GM19240 (cell line): ENCODE measurements at regions not wholly inside any gene's neighbourhood (a gene's known extent, or its start where the extent isn't known, plus 50 kb on each side); places are given as distances from the start of the nearest gene placed in this dataset.

Source experiments
- DNase-seq: peaks from one replicate; pipeline ENCODE4 v3.0.0; 2011; ENCODE audit warnings: low spot score; ENCODE audit not compliant: insufficient read length

- no peak for DNase-seq
Measured at GRCh38 chr2:59884166-59884565, 669.3 kb downstream of the BCL11A start.

GRCh38 chr2:59882822-59883221 lies 670.6 kb downstream of the BCL11A start:
- no peak for DNase-seq

GRCh38 chr2:59882279-59882678 lies 671.2 kb downstream of the BCL11A start:
- DNase-seq = no peak

GRCh38 chr2:59881218-59881617 lies 672.2 kb downstream of the BCL11A start:
- no peak for DNase-seq

GRCh38 chr2:59879700-59880131 lies 673.7 kb downstream of the BCL11A start:
- DNase-seq = no peak

- no peak for DNase-seq
Measured at GRCh38 chr2:59875836-59876235, 677.6 kb downstream of the BCL11A start.

GRCh38 chr2:59874971-59875755 lies 678.3 kb downstream of the BCL11A start:
- DNase-seq = no peak

GRCh38 chr2:59874361-59874760 lies 679.1 kb downstream of the BCL11A start:
- no peak for DNase-seq

GRCh38 chr2:59871830-59872229 lies 681.6 kb downstream of the BCL11A start:
- DNase-seq = no peak

GRCh38 chr2:59868981-59869380 lies 684.5 kb downstream of the BCL11A start:
- no peak for DNase-seq

GRCh38 chr2:59866436-59866835 lies 687.0 kb downstream of the BCL11A start:
- no peak for DNase-seq

- DNase-seq = no peak
Measured at GRCh38 chr2:59858540-59858939, 694.9 kb downstream of the BCL11A start.

GRCh38 chr2:59857109-59857508 lies 696.3 kb downstream of the BCL11A start:
- no peak for DNase-seq

- DNase-seq = no peak
Measured at GRCh38 chr2:59856391-59856790, 697.1 kb downstream of the BCL11A start.

- DNase-seq = no peak
Measured at GRCh38 chr2:59853032-59853431, 700.4 kb downstream of the BCL11A start.

- no peak for DNase-seq
Measured at GRCh38 chr2:59851836-59852475, 701.5 kb downstream of the BCL11A start.

- no peak for DNase-seq
Measured at GRCh38 chr2:59850554-59850953, 702.9 kb downstream of the BCL11A start.

- DNase-seq = no peak
Measured at GRCh38 chr2:59833941-59834340, 719.5 kb downstream of the BCL11A start.

- no peak for DNase-seq
Measured at GRCh38 chr2:59830601-59831000, 722.9 kb downstream of the BCL11A start.

- no peak for DNase-seq
Measured at GRCh38 chr2:59827677-59828076, 725.8 kb downstream of the BCL11A start.

GRCh38 chr2:59826177-59826576 lies 727.3 kb downstream of the BCL11A start:
- DNase-seq = no peak

- no peak for DNase-seq
Measured at GRCh38 chr2:59824314-59824713, 729.1 kb downstream of the BCL11A start.

- no peak for DNase-seq
Measured at GRCh38 chr2:59816075-59816474, 737.4 kb downstream of the BCL11A start.
